ENCODE measurements at regions not wholly inside any gene's neighbourhood (a gene's known extent, or its start where the extent isn't known, plus 50 kb on each side); places are given as distances from the start of the nearest gene placed in this dataset.

GRCh38 chr6:17226786-17227233 lies 54.4 kb upstream of the RBM24 start:
- H3K27ac ChIP-seq (ENCODE audit: extremely low read length, insufficient read depth, low read length) = no peak overlapping the region
- no TSS peak for BruUV-seq (replicated peaks)

GRCh38 chr6:17227403-17227802 lies 53.8 kb upstream of the RBM24 start:
- Histone ChIP-seq H3K27me3 (ENCODE audit: control insufficient read depth in 1 of 2, insufficient read depth in 2 of 2, low read length in 2 of 2) (no peaks in the 10 kb centered on the region), H3K4me3 (replicated peaks in 1 of 3; ENCODE audit: insufficient read depth in 1 of 3, low read depth in 2 of 3, low read length in 3 of 3) (no peak overlapping the region), H3K4me1 (ENCODE audit: insufficient read depth, low read length) (no peaks in the 10 kb centered on the region), H2AFZ (ENCODE audit: low read length) (no peak overlapping the region), H3K9me3 (ENCODE audit: low read length) (no peaks in the 10 kb centered on the region), H3K4me2 (ENCODE audit: low read depth, low read length) (no peak overlapping the region), H3K79me2 (ENCODE audit: insufficient read depth, low read length) (no peaks in the 10 kb centered on the region), H3K36me3 (replicated peaks in 1 of 2; ENCODE audit: control insufficient read depth in 1 of 2, insufficient read depth in 2 of 2, low read length in 2 of 2) (no peaks in the 10 kb centered on the region), H3K27ac (ENCODE audit: extremely low read length, insufficient read depth, low read length) (no peak overlapping the region), H4K20me1 (ENCODE audit: insufficient read depth, low read length) (no peaks in the 10 kb centered on the region), H3K9ac (ENCODE audit: insufficient read depth, low read depth, low read length) (no peak overlapping the region)
- 68% methylated on average over 4 of the region's 4 CpGs for WGBS (ENCODE audit: low lambda C conversion rate)
- no peak for ATAC-seq
- DNase-seq (ENCODE audit: low spot score) = no peak
- intact Hi-C loops (cut with micrococcal nuclease; ENCODE audit: unreplicated experiment) = no loop called here
- FAIRE-seq = no peak
- in situ Hi-C loops (cut with HindIII; ENCODE audit: extremely low pct_ligation_motif_present, low pct_unique_long_range_greater_than_20kb) = no loop called here
- CTCF ChIA-PET (ENCODE audit: low intra/inter-chr PET ratio, low total read pairs) = no interaction called here
- no TSS peak for BruUV-seq (replicated peaks)
- POLR2A ChIA-PET = no interaction called here
- TF ChIP-seq SOX13 (IDR thresholded peaks at IDR 0.05) = no peak
- no peak for TF ChIP-seq SOX13 (CRISPR knock-in tag; conservative IDR thresholded peaks at IDR 0.05 in 1 of 2, IDR thresholded peaks at IDR 0.05 in 1 of 2)
- no peak for TF ChIP-seq ZNF503 (CRISPR knock-in tag; IDR thresholded peaks at IDR 0.05)
- TF ChIP-seq ZSCAN20 (CRISPR knock-in tag; IDR thresholded peaks at IDR 0.05; ENCODE audit: borderline replicate concordance) = no peak
- TF ChIP-seq KLF15 (CRISPR knock-in tag; IDR thresholded peaks at IDR 0.05; ENCODE audit: borderline replicate concordance) = no peak
- no peak for TF ChIP-seq ZFYVE20 (CRISPR knock-in tag; IDR thresholded peaks at IDR 0.05; ENCODE audit: borderline replicate concordance, low read depth)
- no peak for TF ChIP-seq NPAS2 (CRISPR knock-in tag; IDR thresholded peaks at IDR 0.05; ENCODE audit: borderline replicate concordance)
- TF ChIP-seq ONECUT2 (CRISPR knock-in tag; IDR thresholded peaks at IDR 0.05) = no peak
- TF ChIP-seq ZBTB42 (CRISPR knock-in tag; IDR thresholded peaks at IDR 0.05) = no peak
- TF ChIP-seq ZNF317 (CRISPR knock-in tag; IDR thresholded peaks at IDR 0.05) = no peak
- no peak for TF ChIP-seq CEBPB (IDR thresholded peaks at IDR 0.05; ENCODE audit: borderline replicate concordance, low read depth, low read length)
- no peak for TF ChIP-seq ZNF264 (CRISPR knock-in tag; IDR thresholded peaks at IDR 0.05)
- TF ChIP-seq LRRFIP1 (CRISPR knock-in tag; conservative IDR thresholded peaks at IDR 0.05) = no peak
- TF ChIP-seq ZIK1 (CRISPR knock-in tag; IDR thresholded peaks at IDR 0.05; ENCODE audit: borderline replicate concordance, low read depth) = no peak

More at GRCh38 chr6:17226786-17227233, 54.4 kb upstream of the RBM24 start:
- H3K4me2 ChIP-seq (ENCODE audit: low read depth, low read length) = no peak overlapping the region
- no peak overlapping the region for H3K4me3 ChIP-seq (replicated peaks in 1 of 3; ENCODE audit: insufficient read depth in 1 of 3, low read depth in 2 of 3, low read length in 3 of 3)
- no peak for DNase-seq (ENCODE audit: low spot score)
- POLR2A ChIA-PET = no interaction called here
- FAIRE-seq = no peak
- H3K9ac ChIP-seq (ENCODE audit: insufficient read depth, low read depth, low read length) = no peak overlapping the region
- intact Hi-C loops (cut with micrococcal nuclease; ENCODE audit: unreplicated experiment) = no loop called here
- TF ChIP-seq RFX1 (IDR thresholded peaks at IDR 0.05) (peak; percentile 41; the same call in 1 of the 2 replicates), ZMAT5 (CRISPR knock-in tag; IDR thresholded peaks at IDR 0.05; ENCODE audit: borderline replicate concordance, low read depth) (no peak)
- no peaks in the 10 kb centered on the region for H3K4me1 ChIP-seq (ENCODE audit: insufficient read depth, low read length)
- no peaks in the 10 kb centered on the region for H3K27me3 ChIP-seq (ENCODE audit: control insufficient read depth in 1 of 2, insufficient read depth in 2 of 2, low read length in 2 of 2)
- 29% methylated on average over 2 of the region's 2 CpGs for WGBS (ENCODE audit: low lambda C conversion rate)
- no peak overlapping the region for H2AFZ ChIP-seq (ENCODE audit: low read length)
- no peaks in the 10 kb centered on the region for H3K9me3 ChIP-seq (ENCODE audit: low read length)
- CTCF ChIA-PET (ENCODE audit: low intra/inter-chr PET ratio, low total read pairs) = no interaction called here
- in situ Hi-C loops (cut with HindIII; ENCODE audit: extremely low pct_ligation_motif_present, low pct_unique_long_range_greater_than_20kb) = no loop called here
- no peak for ATAC-seq
- H3K79me2 ChIP-seq (ENCODE audit: insufficient read depth, low read length) = no peaks in the 10 kb centered on the region
- H3K36me3 ChIP-seq (replicated peaks in 1 of 2; ENCODE audit: control insufficient read depth in 1 of 2, insufficient read depth in 2 of 2, low read length in 2 of 2) = no peaks in the 10 kb centered on the region
- no peaks in the 10 kb centered on the region for H4K20me1 ChIP-seq (ENCODE audit: insufficient read depth, low read length)

Data from HepG2 (cell line).